Astrocyte (in vitro differentiated cells and primary cell): ENCODE measurements at regions not wholly inside any gene's neighbourhood (a gene's known extent, or its start where the extent isn't known, plus 50 kb on each side); places are given as distances from the start of the nearest gene placed in this dataset.

ENCODE experiments used
- DNase-seq: peaks from one replicate; pipeline ENCODE4 v3.0.0-alpha.2; 2010; ENCODE audit warnings: low read depth
- FAIRE-seq: peaks from 2 replicates; lab custom pipeline; 2011; peaks lifted over from hg19 to GRCh38; lab: Jason Lieb, UNC
- H2AFZ ChIP-seq: 2 replicates; pipeline ENCODE4 v1.6.0; 2012; ENCODE audit warnings: low read depth, low read length, inconsistent platforms
- H3K27ac ChIP-seq: 2 replicates; pipeline ENCODE4 v1.5.1; 2011; ENCODE audit warnings: low read depth, low read length, inconsistent platforms
- H3K27me3 ChIP-seq: 2 replicates; pipeline ENCODE4 v1.6.0; 2011; ENCODE audit warnings: low read length, inconsistent platforms; ENCODE audit not compliant: insufficient read depth
- H3K36me3 ChIP-seq: 2 replicates; pipeline ENCODE4 v1.5.1; 2011; ENCODE audit warnings: low read length, inconsistent platforms; ENCODE audit not compliant: insufficient read depth
- H3K4me1 ChIP-seq: 2 replicates; pipeline ENCODE4 v1.5.1; 2011; ENCODE audit warnings: low read length, inconsistent platforms; ENCODE audit not compliant: insufficient read depth
- H3K4me2 ChIP-seq: 2 replicates; pipeline ENCODE4 v1.6.0; 2012; ENCODE audit warnings: low read length, inconsistent platforms
- H3K4me3 ChIP-seq: 2 replicates; pipeline ENCODE4 v1.5.1; 2011; ENCODE audit warnings: low read depth, mild to moderate bottlenecking, low read length, inconsistent platforms; ENCODE audit not compliant: insufficient read depth
- H3K79me2 ChIP-seq: 2 replicates; pipeline ENCODE4 v1.6.0; 2012; ENCODE audit warnings: mild to moderate bottlenecking, low read length, inconsistent platforms; ENCODE audit not compliant: insufficient read depth
- H3K9ac ChIP-seq: 2 replicates; pipeline ENCODE4 v1.6.0; 2012; ENCODE audit warnings: mild to moderate bottlenecking, low read length, inconsistent platforms
- H3K9me3 ChIP-seq: 2 replicates; pipeline ENCODE4 v1.5.1; 2012; ENCODE audit warnings: low read depth, mild to moderate bottlenecking, low read length, inconsistent platforms; ENCODE audit not compliant: insufficient read depth
- H4K20me1 ChIP-seq: 2 replicates; pipeline ENCODE4 v1.6.0; 2012; ENCODE audit warnings: low read length, inconsistent platforms; ENCODE audit not compliant: insufficient read depth
- H3K27ac Mint-ChIP-seq: one replicate; pipeline ENCODE4 v1.8.0; 2021; ENCODE audit warnings: mild to moderate bottlenecking, mixed read lengths; ENCODE audit not compliant: unreplicated experiment
- H3K27me3 Mint-ChIP-seq: one replicate; pipeline ENCODE4 v1.8.0; 2021; ENCODE audit warnings: low read depth, mixed read lengths; ENCODE audit not compliant: unreplicated experiment
- H3K36me3 Mint-ChIP-seq: one replicate; pipeline ENCODE4 v1.8.0; 2021; ENCODE audit warnings: low read depth, mixed read lengths; ENCODE audit not compliant: unreplicated experiment
- H3K4me1 Mint-ChIP-seq: one replicate; pipeline ENCODE4 v1.8.0; 2021; ENCODE audit warnings: low read depth, mixed read lengths; ENCODE audit not compliant: unreplicated experiment
- H3K4me3 Mint-ChIP-seq: one replicate; pipeline ENCODE4 v1.8.0; 2021; ENCODE audit warnings: mild to moderate bottlenecking, moderate library complexity, mixed read lengths; ENCODE audit not compliant: unreplicated experiment
- H3K9me3 Mint-ChIP-seq: one replicate; pipeline ENCODE4 v1.8.0; 2021; ENCODE audit warnings: mild to moderate bottlenecking, mixed read lengths; ENCODE audit not compliant: unreplicated experiment
- CTCF ChIP-seq: IDR thresholded peaks from 2 replicates; pipeline ENCODE4 v1.5.1; 2011; ENCODE audit warnings: low read depth, mild to moderate bottlenecking, inconsistent platforms, low read length, moderate library complexity; ENCODE audit not compliant: insufficient read depth
- EZH2 ChIP-seq: IDR thresholded peaks from 2 replicates; pipeline ENCODE4 v1.6.1; 2012; ENCODE audit warnings: mild to moderate bottlenecking, low read length, inconsistent platforms; ENCODE audit not compliant: insufficient read depth

- no peaks in the 10 kb centered on the region for H3K4me1 ChIP-seq
- H3K36me3 ChIP-seq, result no peaks in the 10 kb centered on the region
- TF ChIP-seq EZH2, result no peak
- TF ChIP-seq CTCF, result no peak
- H3K79me2 ChIP-seq, result no peaks in the 10 kb centered on the region
- Mint-ChIP-seq H3K4me3 (no peak overlapping the region), H3K27ac (no peak overlapping the region), H3K36me3 (no peaks in the 10 kb centered on the region), H3K9me3 (peaks cover 2% of the 10 kb centered on the region), H3K4me1 (no peaks in the 10 kb centered on the region), H3K27me3 (peaks cover 40% of the 10 kb centered on the region)
- DNase-seq (no peak), FAIRE-seq (no peak)
- H4K20me1 ChIP-seq, result no peaks in the 10 kb centered on the region
- peaks cover 9% of the 10 kb centered on the region for H3K27me3 ChIP-seq
- H3K4me3 ChIP-seq, result no peak overlapping the region
- no peak overlapping the region for H2AFZ ChIP-seq
- no peak overlapping the region for H3K9ac ChIP-seq
- H3K4me2 ChIP-seq, result no peak overlapping the region
- no peak overlapping the region for H3K27ac ChIP-seq
- no peaks in the 10 kb centered on the region for H3K9me3 ChIP-seq
Measured at GRCh38 chr5:171588046-171588445, 168.6 kb downstream of the FGF18 start.

- no peaks in the 10 kb centered on the region for H3K9me3 ChIP-seq
- no peak overlapping the region for H3K4me3 ChIP-seq
- peaks cover 8% of the 10 kb centered on the region for H3K27me3 ChIP-seq
- Mint-ChIP-seq H3K4me3 (no peak overlapping the region), H3K27me3 (peaks cover 40% of the 10 kb centered on the region), H3K9me3 (peaks cover 2% of the 10 kb centered on the region), H3K4me1 (no peaks in the 10 kb centered on the region), H3K36me3 (no peaks in the 10 kb centered on the region), H3K27ac (no peak overlapping the region)
- no peaks in the 10 kb centered on the region for H3K79me2 ChIP-seq
- no peaks in the 10 kb centered on the region for H4K20me1 ChIP-seq
- H3K9ac ChIP-seq, result no peak overlapping the region
- no peaks in the 10 kb centered on the region for H3K4me1 ChIP-seq
- H2AFZ ChIP-seq, result no peak overlapping the region
- no peak for DNase-seq
- no peak for TF ChIP-seq EZH2
- no peak for TF ChIP-seq CTCF
- no peak for FAIRE-seq
- H3K27ac ChIP-seq, result no peak overlapping the region
- H3K4me2 ChIP-seq, result no peak overlapping the region
- no peaks in the 10 kb centered on the region for H3K36me3 ChIP-seq
Measured at GRCh38 chr5:171588790-171589189, 169.3 kb downstream of the FGF18 start.

GRCh38 chr5:171589461-171589860 is 170.0 kb downstream of the FGF18 start:
- no peak for FAIRE-seq
- no peak overlapping the region for H3K4me2 ChIP-seq
- H3K9me3 ChIP-seq, result no peaks in the 10 kb centered on the region
- DNase-seq, result no peak
- Mint-ChIP-seq H3K4me1 (no peaks in the 10 kb centered on the region), H3K9me3 (peaks cover 2% of the 10 kb centered on the region), H3K27ac (no peak overlapping the region), H3K27me3 (peaks cover 35% of the 10 kb centered on the region), H3K4me3 (no peak overlapping the region), H3K36me3 (no peaks in the 10 kb centered on the region)
- H3K9ac ChIP-seq, result no peak overlapping the region
- no peaks in the 10 kb centered on the region for H3K36me3 ChIP-seq
- no peaks in the 10 kb centered on the region for H4K20me1 ChIP-seq
- peaks cover 8% of the 10 kb centered on the region for H3K27me3 ChIP-seq
- TF ChIP-seq CTCF, result no peak
- TF ChIP-seq EZH2, result no peak
- H3K27ac ChIP-seq, result no peak overlapping the region
- no peak overlapping the region for H2AFZ ChIP-seq
- H3K4me3 ChIP-seq, result no peak overlapping the region
- H3K79me2 ChIP-seq, result no peaks in the 10 kb centered on the region
- H3K4me1 ChIP-seq, result no peaks in the 10 kb centered on the region
